Panc1 (cell line): ENCODE measurements at regions not wholly inside any gene's neighbourhood (a gene's known extent, or its start where the extent isn't known, plus 50 kb on each side); places are given as distances from the start of the nearest gene placed in this dataset.

Source experiments
- ATAC-seq: fragments of 200-7000 bp; cut with Tn5 transposase; 2 replicates; pipeline ENCODE4 v1.9.1; 2020; ENCODE audit warnings: mild to moderate bottlenecking, moderate library complexity
- BruUV-seq: library from RNA; stranded (reverse); fragments of 400-500 nt; replicated peaks from 2 replicates; lab custom pipeline; 2021; lab: Mats Ljungman, UMichigan
- CTCF ChIA-PET: fragments of 300-600 bp; sonication (Branson Sonifier 250); formaldehyde crosslinking; loops from one replicate; lab custom pipeline; 2022; ENCODE audit warnings: antibody characterized with exemption; lab: Charles Lee
- POLR2A ChIA-PET: fragments of 300-600 bp; sonication (Branson Sonifier 250); formaldehyde crosslinking; loops from one replicate; lab custom pipeline; 2022; ENCODE audit warnings: antibody characterized with exemption; lab: Charles Lee
- DNase-seq: peaks from one replicate; pipeline ENCODE4 v3.0.0-alpha.2; 2010; ENCODE audit warnings: low read depth, low spot score
- H3K27ac ChIP-seq: 2 replicates; pipeline ENCODE4 v1.5.1; 2011; ENCODE audit warnings: mild to moderate bottlenecking, low read length, inconsistent platforms
- H3K27me3 ChIP-seq: fragments of 200-500 bp; sonication (Bioruptor generic); 2 replicates; pipeline ENCODE4 v1.6.0; 2014; ENCODE audit warnings: low read length, inconsistent platforms; ENCODE audit not compliant: control insufficient read depth, insufficient read depth
- H3K36me3 ChIP-seq: fragments of 200-500 bp; sonication (Bioruptor generic); 2 replicates; pipeline ENCODE4 v1.5.1; 2014; ENCODE audit warnings: inconsistent platforms, mild to moderate bottlenecking, low read length, moderate library complexity; ENCODE audit not compliant: control insufficient read depth, insufficient read depth
- H3K4me1 ChIP-seq: 2 replicates; pipeline ENCODE4 v1.5.1; 2011; ENCODE audit warnings: inconsistent platforms, mild to moderate bottlenecking, low read length, moderate library complexity; ENCODE audit not compliant: control insufficient read depth, insufficient read depth
- H3K4me3 ChIP-seq, 2 experiments: 2 replicates each; pipeline ENCODE4 v1.5.1; 2011 to 2012; ENCODE audit warnings: low read depth in 2 of 2, low read length in 2 of 2, mild to moderate bottlenecking in 2 of 2, inconsistent platforms in 1 of 2, moderate library complexity in 1 of 2
- H3K9me3 ChIP-seq: fragments of 200-500 bp; sonication (Bioruptor generic); 2 replicates; pipeline ENCODE4 v1.5.1; 2014; ENCODE audit warnings: low read depth, mild to moderate bottlenecking, inconsistent platforms, low read length, moderate library complexity; ENCODE audit not compliant: control insufficient read depth, insufficient read depth
- POLR2AphosphoS5 ChIP-seq: IDR thresholded peaks from 2 replicates; pipeline ENCODE4 v1.6.1; 2012; ENCODE audit warnings: mild to moderate bottlenecking, low read depth, low read length, moderate library complexity
- SIN3A ChIP-seq: IDR thresholded peaks from 2 replicates; pipeline ENCODE4 v1.6.1; 2012; ENCODE audit warnings: low read depth, mild to moderate bottlenecking, low read length, moderate library complexity, borderline replicate concordance; ENCODE audit not compliant: insufficient read depth
- TCF7L2 ChIP-seq: IDR thresholded peaks from 2 replicates; pipeline ENCODE4 v1.6.1; 2011; ENCODE audit warnings: mild to moderate bottlenecking, low read depth, low read length, inconsistent platforms
- in situ Hi-C: cut with HindIII; loops from 2 replicates; pipeline ENCODE4 v1.10.0; 2016; ENCODE audit warnings: low sequenced_read_pairs, low pct_unique_long_range_greater_than_20kb
- intact Hi-C: fragments of 100-400 bp; cut with micrococcal nuclease; formaldehyde crosslinking; loops from one replicate; pipeline ENCODE4 v1.10.0; 2022; ENCODE audit not compliant: unreplicated experiment
- TF ChIP-seq, protein P1 (sequence below): fragments of 450-650 bp; IDR thresholded peaks from 2 replicates; pipeline ENCODE4 v1.5.1; 2017; ENCODE audit warnings: mild to moderate bottlenecking
- TF ChIP-seq, protein P2 (sequence below), 2 experiments: IDR thresholded peaks; 2 replicates each; pipeline ENCODE4 v1.6.1; 2011 to 2012; ENCODE audit warnings: low read depth in 2 of 2, control low read depth in 1 of 2, low read length in 1 of 2, mild to moderate bottlenecking in 1 of 2, moderate library complexity in 1 of 2; ENCODE audit not compliant: insufficient read depth in 1 of 2

DNA sequence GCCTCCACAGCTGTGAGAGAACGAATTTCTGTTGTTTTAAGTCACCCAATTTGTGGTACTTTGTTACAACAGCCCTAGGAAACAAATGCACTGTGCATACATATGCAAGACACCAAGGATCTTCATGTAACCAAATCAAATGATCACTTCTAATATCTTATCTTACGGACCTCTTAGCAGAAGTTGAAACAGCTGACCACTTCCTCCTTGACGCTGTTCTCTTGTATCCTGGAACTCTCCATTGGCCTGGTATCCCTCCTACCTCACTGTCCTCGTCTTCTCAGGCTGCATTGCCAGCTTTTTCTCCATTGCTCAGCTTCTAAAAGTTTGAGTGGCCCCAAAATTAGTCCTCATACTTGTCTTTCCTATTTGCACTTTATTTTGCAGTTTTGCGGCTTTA lies 200.4 kb downstream of the DLEU7 start:
- Histone ChIP-seq H3K4me3 (no peak overlapping the region), H3K27me3 (no peaks in the 10 kb centered on the region), H3K4me1 (no peaks in the 10 kb centered on the region), H3K27ac (no peak overlapping the region), H3K9me3 (no peaks in the 10 kb centered on the region), H3K36me3 (no peaks in the 10 kb centered on the region)
- DNase-seq (no peak), ATAC-seq (no peak)
- TF ChIP-seq POLR2AphosphoS5 (no peak), SIN3A (no peak), TCF7L2 (no peak)
- TF ChIP-seq, protein P1, sequence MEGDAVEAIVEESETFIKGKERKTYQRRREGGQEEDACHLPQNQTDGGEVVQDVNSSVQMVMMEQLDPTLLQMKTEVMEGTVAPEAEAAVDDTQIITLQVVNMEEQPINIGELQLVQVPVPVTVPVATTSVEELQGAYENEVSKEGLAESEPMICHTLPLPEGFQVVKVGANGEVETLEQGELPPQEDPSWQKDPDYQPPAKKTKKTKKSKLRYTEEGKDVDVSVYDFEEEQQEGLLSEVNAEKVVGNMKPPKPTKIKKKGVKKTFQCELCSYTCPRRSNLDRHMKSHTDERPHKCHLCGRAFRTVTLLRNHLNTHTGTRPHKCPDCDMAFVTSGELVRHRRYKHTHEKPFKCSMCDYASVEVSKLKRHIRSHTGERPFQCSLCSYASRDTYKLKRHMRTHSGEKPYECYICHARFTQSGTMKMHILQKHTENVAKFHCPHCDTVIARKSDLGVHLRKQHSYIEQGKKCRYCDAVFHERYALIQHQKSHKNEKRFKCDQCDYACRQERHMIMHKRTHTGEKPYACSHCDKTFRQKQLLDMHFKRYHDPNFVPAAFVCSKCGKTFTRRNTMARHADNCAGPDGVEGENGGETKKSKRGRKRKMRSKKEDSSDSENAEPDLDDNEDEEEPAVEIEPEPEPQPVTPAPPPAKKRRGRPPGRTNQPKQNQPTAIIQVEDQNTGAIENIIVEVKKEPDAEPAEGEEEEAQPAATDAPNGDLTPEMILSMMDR, result no peak
- TF ChIP-seq, protein P2, sequence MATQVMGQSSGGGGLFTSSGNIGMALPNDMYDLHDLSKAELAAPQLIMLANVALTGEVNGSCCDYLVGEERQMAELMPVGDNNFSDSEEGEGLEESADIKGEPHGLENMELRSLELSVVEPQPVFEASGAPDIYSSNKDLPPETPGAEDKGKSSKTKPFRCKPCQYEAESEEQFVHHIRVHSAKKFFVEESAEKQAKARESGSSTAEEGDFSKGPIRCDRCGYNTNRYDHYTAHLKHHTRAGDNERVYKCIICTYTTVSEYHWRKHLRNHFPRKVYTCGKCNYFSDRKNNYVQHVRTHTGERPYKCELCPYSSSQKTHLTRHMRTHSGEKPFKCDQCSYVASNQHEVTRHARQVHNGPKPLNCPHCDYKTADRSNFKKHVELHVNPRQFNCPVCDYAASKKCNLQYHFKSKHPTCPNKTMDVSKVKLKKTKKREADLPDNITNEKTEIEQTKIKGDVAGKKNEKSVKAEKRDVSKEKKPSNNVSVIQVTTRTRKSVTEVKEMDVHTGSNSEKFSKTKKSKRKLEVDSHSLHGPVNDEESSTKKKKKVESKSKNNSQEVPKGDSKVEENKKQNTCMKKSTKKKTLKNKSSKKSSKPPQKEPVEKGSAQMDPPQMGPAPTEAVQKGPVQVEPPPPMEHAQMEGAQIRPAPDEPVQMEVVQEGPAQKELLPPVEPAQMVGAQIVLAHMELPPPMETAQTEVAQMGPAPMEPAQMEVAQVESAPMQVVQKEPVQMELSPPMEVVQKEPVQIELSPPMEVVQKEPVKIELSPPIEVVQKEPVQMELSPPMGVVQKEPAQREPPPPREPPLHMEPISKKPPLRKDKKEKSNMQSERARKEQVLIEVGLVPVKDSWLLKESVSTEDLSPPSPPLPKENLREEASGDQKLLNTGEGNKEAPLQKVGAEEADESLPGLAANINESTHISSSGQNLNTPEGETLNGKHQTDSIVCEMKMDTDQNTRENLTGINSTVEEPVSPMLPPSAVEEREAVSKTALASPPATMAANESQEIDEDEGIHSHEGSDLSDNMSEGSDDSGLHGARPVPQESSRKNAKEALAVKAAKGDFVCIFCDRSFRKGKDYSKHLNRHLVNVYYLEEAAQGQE (IDR thresholded peaks at IDR 0.05; ENCODE audit: insufficient read depth in 1 of 2, low read depth in 2 of 2, low read length in 1 of 2), result no peak
- no TSS peak for BruUV-seq
- in situ Hi-C loops, result no loop called here
- intact Hi-C loops, result no loop called here
- CTCF ChIA-PET, result no interaction called here
- POLR2A ChIA-PET, result no interaction called here

DNA sequence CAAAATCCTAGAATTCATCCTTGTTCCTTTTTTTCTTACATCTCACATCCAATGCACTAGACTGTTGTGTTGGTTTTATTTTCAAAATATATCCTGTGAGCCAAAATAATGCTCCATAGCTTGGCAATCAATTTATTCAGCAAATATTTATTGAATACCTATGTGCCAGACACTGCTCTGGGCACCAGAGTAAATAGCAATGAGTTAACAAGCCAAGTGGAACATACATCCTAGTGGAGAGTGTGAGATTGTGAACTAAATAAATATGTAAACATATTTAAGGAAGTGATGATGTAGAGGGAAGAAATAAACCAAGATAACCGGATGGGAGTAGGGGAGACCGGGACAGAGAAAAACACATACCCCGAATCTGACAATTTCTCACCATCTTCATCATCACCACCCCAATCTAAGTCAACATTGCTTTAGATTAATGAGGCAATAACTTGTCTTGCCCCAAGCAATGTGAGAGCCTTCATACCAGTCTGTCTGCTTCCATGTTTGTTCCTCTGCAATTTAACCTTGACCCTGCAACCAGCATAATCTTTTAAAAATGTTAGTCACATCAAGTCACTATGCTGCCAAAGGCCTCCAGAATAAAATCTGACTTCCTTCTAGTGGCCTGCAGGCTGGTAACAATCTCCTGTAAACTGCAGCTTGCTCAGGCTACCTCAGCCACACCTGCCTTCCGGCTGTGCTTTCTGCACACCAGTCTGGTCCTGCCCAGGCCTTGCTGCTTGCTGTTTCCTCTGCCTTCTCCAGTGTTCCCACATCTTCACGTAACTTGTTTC lies 199.2 kb downstream of the DLEU7 start:
- BruUV-seq, result no TSS peak
- ChIA-PET POLR2A (no interaction called here), CTCF (no interaction called here)
- ATAC-seq (no peak), DNase-seq (no peak)
- intact Hi-C loops, result no loop called here
- TF ChIP-seq POLR2AphosphoS5 (no peak), TCF7L2 (no peak), SIN3A (no peak)
- TF ChIP-seq, protein P1, result no peak
- TF ChIP-seq, protein P2 (IDR thresholded peaks at IDR 0.05; ENCODE audit: insufficient read depth in 1 of 2, low read depth in 2 of 2, low read length in 1 of 2), result no peak
- no peak overlapping the region for H3K27ac ChIP-seq
- H3K4me1 ChIP-seq, result no peaks in the 10 kb centered on the region
- no peak overlapping the region for H3K4me3 ChIP-seq
- H3K27me3 ChIP-seq, result no peaks in the 10 kb centered on the region
- in situ Hi-C loops, result no loop called here
- no peaks in the 10 kb centered on the region for H3K9me3 ChIP-seq
- H3K36me3 ChIP-seq, result no peaks in the 10 kb centered on the region
